ENCODE measurements at regions not wholly inside any gene's neighbourhood (a gene's known extent, or its start where the extent isn't known, plus 50 kb on each side); places are given as distances from the start of the nearest gene placed in this dataset.
"Not testable (repeated sequence)": the region's sequence is repeated elsewhere in the genome, so short reads cannot be mapped to it uniquely, and the experiment has no call there.

DNA sequence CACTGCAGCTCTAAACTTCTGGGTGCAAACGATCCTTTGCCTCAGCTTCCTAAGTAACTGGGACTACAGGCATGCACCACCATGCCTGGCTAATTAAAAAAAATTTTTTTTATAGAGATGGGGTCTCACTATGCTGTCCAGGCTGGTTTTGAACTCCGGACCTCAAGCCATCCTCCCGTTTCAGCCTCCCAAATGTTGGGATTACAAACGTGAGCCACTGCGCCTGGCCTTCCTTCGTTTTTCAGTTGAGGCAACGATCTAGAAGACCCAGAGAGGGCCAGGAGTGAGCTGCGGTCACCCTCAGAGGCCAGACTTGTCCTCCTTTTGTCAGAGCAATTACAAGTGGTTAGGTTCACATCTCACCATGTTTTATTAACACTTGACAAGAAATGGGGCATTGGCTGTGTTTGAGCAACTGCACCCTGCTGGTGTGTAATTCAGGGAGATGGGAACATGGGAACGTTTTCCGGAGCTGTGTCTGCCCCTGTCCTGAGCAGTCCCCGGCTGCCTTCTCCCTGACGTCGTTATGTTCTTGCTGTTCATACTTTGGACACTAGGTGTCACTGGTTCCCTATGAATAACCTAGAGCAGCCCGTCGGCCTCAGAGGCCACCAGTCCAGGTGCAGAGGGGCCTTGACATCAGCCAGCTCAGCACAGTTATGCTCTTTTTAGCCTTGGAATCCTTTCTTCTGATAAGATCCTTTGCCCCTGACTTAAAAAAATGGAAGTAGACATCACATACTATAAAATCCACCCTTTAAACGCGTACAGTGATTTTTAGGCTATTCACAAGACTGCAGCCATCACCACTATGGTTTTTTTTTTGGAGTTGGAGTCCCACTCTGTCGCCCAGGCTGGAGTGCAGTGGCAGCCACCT, 375.0 kb downstream of the TYW1 start:
- Histone ChIP-seq H3K36me3 (replicated peaks; ENCODE audit: insufficient read depth, low read length) (no peaks in the 10 kb centered on the region), H3K9ac (ENCODE audit: low read length) (no peak overlapping the region), H3K9me3 (replicated peaks; ENCODE audit: insufficient read depth, low read length) (no peaks in the 10 kb centered on the region), H3K4me2 (ENCODE audit: low read depth, low read length) (no peak overlapping the region), H2AFZ (ENCODE audit: low read length) (peak overlapping the region; percentile 36; the same call in 1 of the 2 replicates), H4K20me1 (ENCODE audit: insufficient read depth, low read length) (no peaks in the 10 kb centered on the region), H3K79me2 (ENCODE audit: low read length) (no peaks in the 10 kb centered on the region), H3K27ac (ENCODE audit: low read length) (no peak overlapping the region), H3K27me3 (replicated peaks; ENCODE audit: insufficient read depth, low read length) (no peaks in the 10 kb centered on the region), H3K4me1 (ENCODE audit: low read length) (no peaks in the 10 kb centered on the region), H3K4me3 (ENCODE audit: low read length) (no peak overlapping the region), H3K9me2 (replicated peaks; ENCODE audit: insufficient read depth, low read length) (no peaks in the 10 kb centered on the region), H3F3A (ENCODE audit: insufficient read depth, low read length) (no peaks in the 10 kb centered on the region)
- no peak for TF ChIP-seq EZH2 (optimal IDR thresholded peaks at IDR 0.05; ENCODE audit: low read depth, low read length)
- no peak for TF ChIP-seq EZH2phosphoT487 (IDR thresholded peaks at IDR 0.05; ENCODE audit: low read length)
- TF ChIP-seq, protein P1, sequence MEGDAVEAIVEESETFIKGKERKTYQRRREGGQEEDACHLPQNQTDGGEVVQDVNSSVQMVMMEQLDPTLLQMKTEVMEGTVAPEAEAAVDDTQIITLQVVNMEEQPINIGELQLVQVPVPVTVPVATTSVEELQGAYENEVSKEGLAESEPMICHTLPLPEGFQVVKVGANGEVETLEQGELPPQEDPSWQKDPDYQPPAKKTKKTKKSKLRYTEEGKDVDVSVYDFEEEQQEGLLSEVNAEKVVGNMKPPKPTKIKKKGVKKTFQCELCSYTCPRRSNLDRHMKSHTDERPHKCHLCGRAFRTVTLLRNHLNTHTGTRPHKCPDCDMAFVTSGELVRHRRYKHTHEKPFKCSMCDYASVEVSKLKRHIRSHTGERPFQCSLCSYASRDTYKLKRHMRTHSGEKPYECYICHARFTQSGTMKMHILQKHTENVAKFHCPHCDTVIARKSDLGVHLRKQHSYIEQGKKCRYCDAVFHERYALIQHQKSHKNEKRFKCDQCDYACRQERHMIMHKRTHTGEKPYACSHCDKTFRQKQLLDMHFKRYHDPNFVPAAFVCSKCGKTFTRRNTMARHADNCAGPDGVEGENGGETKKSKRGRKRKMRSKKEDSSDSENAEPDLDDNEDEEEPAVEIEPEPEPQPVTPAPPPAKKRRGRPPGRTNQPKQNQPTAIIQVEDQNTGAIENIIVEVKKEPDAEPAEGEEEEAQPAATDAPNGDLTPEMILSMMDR (IDR thresholded peaks at IDR 0.05; ENCODE audit: low read length) = peak; percentile 80
- peak; percentile 71 for DNase-seq

DNA sequence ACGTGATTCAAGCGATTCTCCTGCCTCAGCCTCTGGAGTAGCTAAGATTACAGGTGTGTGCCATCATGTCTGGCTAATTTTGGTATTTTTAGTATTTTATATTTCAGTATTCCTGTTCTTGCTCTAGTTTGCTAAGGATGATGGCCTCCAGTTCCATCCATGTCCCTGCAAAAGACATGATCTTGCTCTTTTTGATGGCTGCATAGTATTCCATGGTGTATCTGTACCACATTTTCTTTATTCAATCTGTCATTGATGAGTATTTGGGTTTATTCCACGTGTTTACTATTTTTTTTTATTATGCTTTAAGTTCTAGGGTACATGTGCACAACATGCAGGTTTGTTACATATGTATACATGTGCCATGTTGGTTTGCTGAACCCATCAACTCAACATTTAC, 376.8 kb downstream of the TYW1 start:
- H3K36me3 ChIP-seq (replicated peaks; ENCODE audit: insufficient read depth, low read length); H2AFZ ChIP-seq (ENCODE audit: low read length); DNase-seq; H3K4me2 ChIP-seq (ENCODE audit: low read depth, low read length); H3K9me3 ChIP-seq (replicated peaks; ENCODE audit: insufficient read depth, low read length); H3K4me1 ChIP-seq (ENCODE audit: low read length); H3K79me2 ChIP-seq (ENCODE audit: low read length); H3K9ac ChIP-seq (ENCODE audit: low read length); H3K9me2 ChIP-seq (replicated peaks; ENCODE audit: insufficient read depth, low read length); H3K4me3 ChIP-seq (ENCODE audit: low read length); H3K27me3 ChIP-seq (replicated peaks; ENCODE audit: insufficient read depth, low read length); H3K27ac ChIP-seq (ENCODE audit: low read length); H4K20me1 ChIP-seq (ENCODE audit: insufficient read depth, low read length); H3F3A ChIP-seq (ENCODE audit: insufficient read depth, low read length): not testable (repeated sequence)

DNA sequence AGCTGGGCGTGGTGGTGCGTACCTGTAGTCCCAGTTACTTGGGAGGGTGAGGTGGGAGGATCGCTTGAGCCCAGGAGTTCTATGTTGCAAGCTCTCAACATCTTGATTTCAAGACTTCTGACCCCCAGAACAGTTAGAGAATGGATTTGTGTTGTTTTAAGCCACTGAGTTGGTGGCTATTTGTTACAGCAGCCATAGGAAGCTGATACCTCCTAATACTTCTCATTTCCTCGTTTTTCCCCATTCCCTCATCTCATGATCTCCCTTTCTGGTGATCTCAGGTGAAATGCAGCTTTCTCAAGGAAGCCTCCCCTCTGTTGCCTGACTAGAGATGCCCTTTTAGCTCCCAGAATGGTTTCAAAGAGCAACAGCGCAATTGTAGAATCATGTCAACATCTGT, 378.8 kb downstream of the TYW1 start:
- H3K9me3 ChIP-seq (replicated peaks; ENCODE audit: insufficient read depth, low read length) = no peaks in the 10 kb centered on the region
- no peaks in the 10 kb centered on the region for H3K4me1 ChIP-seq (ENCODE audit: low read length)
- H3K9ac ChIP-seq (ENCODE audit: low read length) = no peak overlapping the region
- no peaks in the 10 kb centered on the region for H3K27me3 ChIP-seq (replicated peaks; ENCODE audit: insufficient read depth, low read length)
- no peaks in the 10 kb centered on the region for H4K20me1 ChIP-seq (ENCODE audit: insufficient read depth, low read length)
- H3K9me2 ChIP-seq (replicated peaks; ENCODE audit: insufficient read depth, low read length) = no peaks in the 10 kb centered on the region
- H3K27ac ChIP-seq (ENCODE audit: low read length) = no peak overlapping the region
- no peaks in the 10 kb centered on the region for H3K36me3 ChIP-seq (replicated peaks; ENCODE audit: insufficient read depth, low read length)
- H3K79me2 ChIP-seq (ENCODE audit: low read length) = no peaks in the 10 kb centered on the region
- TF ChIP-seq, protein P1 (IDR thresholded peaks at IDR 0.05; ENCODE audit: low read length) = no peak
- no peak for TF ChIP-seq EZH2 (optimal IDR thresholded peaks at IDR 0.05; ENCODE audit: low read depth, low read length)
- TF ChIP-seq EZH2phosphoT487 (IDR thresholded peaks at IDR 0.05; ENCODE audit: low read length) = no peak
- no peak overlapping the region for H3K4me2 ChIP-seq (ENCODE audit: low read depth, low read length)
- H3K4me3 ChIP-seq (ENCODE audit: low read length) = no peak overlapping the region
- no peaks in the 10 kb centered on the region for H3F3A ChIP-seq (ENCODE audit: insufficient read depth, low read length)
- H2AFZ ChIP-seq (ENCODE audit: low read length) = no peak overlapping the region
- no peak for DNase-seq
